ENCODE measurements at regions not wholly inside any gene's neighbourhood (a gene's known extent, or its start where the extent isn't known, plus 50 kb on each side); places are given as distances from the start of the nearest gene placed in this dataset.

DNA sequence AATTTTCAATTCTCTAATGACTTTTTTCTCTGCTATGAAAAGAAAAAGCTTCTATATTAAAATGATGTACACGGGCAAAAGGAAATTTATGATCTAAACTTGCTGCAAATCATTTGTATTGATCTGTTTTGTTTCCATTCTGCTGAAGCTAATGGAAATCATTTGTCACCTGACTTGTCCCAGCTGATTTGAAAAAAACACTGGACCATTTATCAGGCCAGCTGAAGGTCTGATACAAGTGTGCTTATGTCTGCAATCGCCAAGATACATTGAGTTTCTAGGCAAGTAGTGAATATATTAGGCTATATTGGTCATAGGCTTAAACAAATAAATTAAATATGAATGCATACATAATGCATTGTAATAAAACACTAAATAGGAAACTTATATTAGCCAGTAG is 1309.7 kb downstream of the REEP3 start:
- H2AFZ ChIP-seq = no peak overlapping the region
- H4K20me1 ChIP-seq (ENCODE audit: insufficient read depth, poor library complexity, severe bottlenecking) = no peaks in the 10 kb centered on the region
- no peak for DNase-seq (ENCODE audit: low spot score)
- H3K79me2 ChIP-seq = no peaks in the 10 kb centered on the region
- TF ChIP-seq EZH2phosphoT487 (IDR thresholded peaks at IDR 0.05; ENCODE audit: low read depth, severe bottlenecking, unreplicated experiment) = no peak
- TF ChIP-seq, protein P1, sequence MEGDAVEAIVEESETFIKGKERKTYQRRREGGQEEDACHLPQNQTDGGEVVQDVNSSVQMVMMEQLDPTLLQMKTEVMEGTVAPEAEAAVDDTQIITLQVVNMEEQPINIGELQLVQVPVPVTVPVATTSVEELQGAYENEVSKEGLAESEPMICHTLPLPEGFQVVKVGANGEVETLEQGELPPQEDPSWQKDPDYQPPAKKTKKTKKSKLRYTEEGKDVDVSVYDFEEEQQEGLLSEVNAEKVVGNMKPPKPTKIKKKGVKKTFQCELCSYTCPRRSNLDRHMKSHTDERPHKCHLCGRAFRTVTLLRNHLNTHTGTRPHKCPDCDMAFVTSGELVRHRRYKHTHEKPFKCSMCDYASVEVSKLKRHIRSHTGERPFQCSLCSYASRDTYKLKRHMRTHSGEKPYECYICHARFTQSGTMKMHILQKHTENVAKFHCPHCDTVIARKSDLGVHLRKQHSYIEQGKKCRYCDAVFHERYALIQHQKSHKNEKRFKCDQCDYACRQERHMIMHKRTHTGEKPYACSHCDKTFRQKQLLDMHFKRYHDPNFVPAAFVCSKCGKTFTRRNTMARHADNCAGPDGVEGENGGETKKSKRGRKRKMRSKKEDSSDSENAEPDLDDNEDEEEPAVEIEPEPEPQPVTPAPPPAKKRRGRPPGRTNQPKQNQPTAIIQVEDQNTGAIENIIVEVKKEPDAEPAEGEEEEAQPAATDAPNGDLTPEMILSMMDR (IDR thresholded peaks at IDR 0.05; ENCODE audit: poor library complexity) = no peak
- no peak for TF ChIP-seq EZH2 (IDR thresholded peaks at IDR 0.05; ENCODE audit: borderline replicate concordance)
- H3K4me1 ChIP-seq (ENCODE audit: insufficient read depth) = no peaks in the 10 kb centered on the region
- H3K4me2 ChIP-seq = no peak overlapping the region
- H3K27ac ChIP-seq = no peak overlapping the region
- H3K4me3 ChIP-seq = no peak overlapping the region
- H3K9me3 ChIP-seq (ENCODE audit: low read depth) = no peaks in the 10 kb centered on the region
- H3K36me3 ChIP-seq (replicated peaks; ENCODE audit: insufficient read depth, low read depth) = no peaks in the 10 kb centered on the region
- H3K9me2 ChIP-seq (replicated peaks; ENCODE audit: insufficient read depth) = no peaks in the 10 kb centered on the region
- H3K27me3 ChIP-seq = no peaks in the 10 kb centered on the region
- WGBS (ENCODE audit: low lambda C conversion rate, missing lambda C conversion rate) = 91% methylated on average over 2 of the region's 2 CpGs

DNA sequence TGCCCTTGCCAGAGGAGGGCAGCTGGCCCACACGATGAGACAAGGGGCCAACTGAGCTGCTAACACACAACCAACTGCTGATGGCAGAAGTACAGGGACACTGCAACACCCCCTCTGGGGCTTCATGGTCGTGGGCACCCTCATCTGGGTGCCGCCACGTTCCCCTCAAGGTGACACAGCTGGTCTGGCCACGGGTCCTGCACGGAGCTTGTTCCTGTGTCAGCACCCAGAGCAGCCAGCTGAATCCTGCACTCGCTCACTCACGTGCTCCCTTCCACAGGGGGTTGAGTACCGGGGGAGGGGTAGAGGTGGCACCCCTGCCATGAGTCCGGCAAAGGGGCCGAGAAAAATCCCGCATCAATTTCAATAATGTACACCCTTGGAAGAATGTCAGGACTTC is 1319.1 kb downstream of the REEP3 start:
- Histone ChIP-seq H2AFZ (no peak overlapping the region), H3K4me2 (no peak overlapping the region), H3K27me3 (no peaks in the 10 kb centered on the region), H3K36me3 (replicated peaks; ENCODE audit: insufficient read depth, low read depth) (no peaks in the 10 kb centered on the region), H3K4me3 (no peak overlapping the region), H3K9me3 (ENCODE audit: low read depth) (no peaks in the 10 kb centered on the region), H4K20me1 (ENCODE audit: insufficient read depth, poor library complexity, severe bottlenecking) (no peaks in the 10 kb centered on the region), H3K79me2 (no peaks in the 10 kb centered on the region), H3K9me2 (replicated peaks; ENCODE audit: insufficient read depth) (no peaks in the 10 kb centered on the region), H3K4me1 (ENCODE audit: insufficient read depth) (no peaks in the 10 kb centered on the region), H3K27ac (no peak overlapping the region)
- no peak for DNase-seq (ENCODE audit: low spot score)
- 92% methylated on average over 12 of the region's 12 CpGs for WGBS (ENCODE audit: low lambda C conversion rate, missing lambda C conversion rate)
- TF ChIP-seq, protein P1 (IDR thresholded peaks at IDR 0.05; ENCODE audit: poor library complexity) = no peak
- TF ChIP-seq EZH2phosphoT487 (IDR thresholded peaks at IDR 0.05; ENCODE audit: low read depth, severe bottlenecking, unreplicated experiment) = no peak
- TF ChIP-seq EZH2 (IDR thresholded peaks at IDR 0.05; ENCODE audit: borderline replicate concordance) = no peak

- Histone ChIP-seq H2AFZ (no peak overlapping the region), H3K36me3 (replicated peaks; ENCODE audit: insufficient read depth, low read depth) (no peaks in the 10 kb centered on the region), H3K4me1 (ENCODE audit: insufficient read depth) (no peaks in the 10 kb centered on the region), H3K4me3 (no peak overlapping the region), H3K27ac (no peak overlapping the region), H4K20me1 (ENCODE audit: insufficient read depth, poor library complexity, severe bottlenecking) (no peaks in the 10 kb centered on the region), H3K9me3 (ENCODE audit: low read depth) (no peaks in the 10 kb centered on the region), H3K9me2 (replicated peaks; ENCODE audit: insufficient read depth) (no peaks in the 10 kb centered on the region), H3K79me2 (no peaks in the 10 kb centered on the region), H3K27me3 (no peaks in the 10 kb centered on the region), H3K4me2 (no peak overlapping the region)
- TF ChIP-seq, protein P1 (IDR thresholded peaks at IDR 0.05; ENCODE audit: poor library complexity) = no peak
- TF ChIP-seq EZH2phosphoT487 (IDR thresholded peaks at IDR 0.05; ENCODE audit: low read depth, severe bottlenecking, unreplicated experiment) (no peak), EZH2 (IDR thresholded peaks at IDR 0.05; ENCODE audit: borderline replicate concordance) (no peak)
- WGBS (ENCODE audit: low lambda C conversion rate, missing lambda C conversion rate) = 63% methylated on average over 2 of the region's 2 CpGs
- DNase-seq (ENCODE audit: low spot score) = no peak
These were observed 1325.5 kb downstream of the REEP3 start for GRCh38 chr10:64846700-64847099.

DNA sequence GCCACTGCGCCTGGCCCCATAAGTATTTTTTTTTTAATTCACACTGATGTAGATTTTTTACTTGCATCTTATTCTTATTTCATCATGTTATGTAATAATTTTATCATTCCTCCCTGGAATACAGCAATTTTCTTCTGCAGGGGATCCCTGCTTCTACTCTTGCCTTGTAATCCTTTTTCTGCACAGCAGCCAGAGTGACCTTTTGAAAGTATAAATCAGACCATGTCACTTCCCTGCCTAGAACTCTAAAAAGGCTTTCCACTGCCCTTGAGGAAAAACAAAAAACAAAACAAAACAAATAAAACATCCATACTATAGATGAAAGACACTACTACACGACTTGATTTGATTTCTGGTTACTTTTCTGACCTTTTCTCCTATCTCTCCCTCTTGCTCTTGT is 1334.7 kb downstream of the REEP3 start:
- Histone ChIP-seq H3K4me2 (no peak overlapping the region), H3K79me2 (no peaks in the 10 kb centered on the region), H3K4me3 (no peak overlapping the region), H3K36me3 (replicated peaks; ENCODE audit: insufficient read depth, low read depth) (no peaks in the 10 kb centered on the region), H3K9me3 (ENCODE audit: low read depth) (no peaks in the 10 kb centered on the region), H3K27me3 (no peaks in the 10 kb centered on the region), H3K27ac (no peak overlapping the region), H3K9me2 (replicated peaks; ENCODE audit: insufficient read depth) (no peaks in the 10 kb centered on the region), H3K4me1 (ENCODE audit: insufficient read depth) (no peaks in the 10 kb centered on the region), H4K20me1 (ENCODE audit: insufficient read depth, poor library complexity, severe bottlenecking) (no peaks in the 10 kb centered on the region), H2AFZ (no peak overlapping the region)
- 60% methylated on average over 2 of the region's 2 CpGs for WGBS (ENCODE audit: low lambda C conversion rate, missing lambda C conversion rate)
- no peak for DNase-seq (ENCODE audit: low spot score)
- TF ChIP-seq EZH2 (IDR thresholded peaks at IDR 0.05; ENCODE audit: borderline replicate concordance) (no peak), EZH2phosphoT487 (IDR thresholded peaks at IDR 0.05; ENCODE audit: low read depth, severe bottlenecking, unreplicated experiment) (no peak)
- TF ChIP-seq, protein P1 (IDR thresholded peaks at IDR 0.05; ENCODE audit: poor library complexity) = no peak

Measured in hepatocyte (in vitro differentiated cells).